AG20443 (cell line): ENCODE measurements at regions not wholly inside any gene's neighbourhood (a gene's known extent, or its start where the extent isn't known, plus 50 kb on each side); places are given as distances from the start of the nearest gene placed in this dataset.

Experiments used
- DNase-seq: peaks from one replicate; pipeline ENCODE4 v3.0.0; 2012; ENCODE audit warnings: low spot score, mixed read lengths

DNA sequence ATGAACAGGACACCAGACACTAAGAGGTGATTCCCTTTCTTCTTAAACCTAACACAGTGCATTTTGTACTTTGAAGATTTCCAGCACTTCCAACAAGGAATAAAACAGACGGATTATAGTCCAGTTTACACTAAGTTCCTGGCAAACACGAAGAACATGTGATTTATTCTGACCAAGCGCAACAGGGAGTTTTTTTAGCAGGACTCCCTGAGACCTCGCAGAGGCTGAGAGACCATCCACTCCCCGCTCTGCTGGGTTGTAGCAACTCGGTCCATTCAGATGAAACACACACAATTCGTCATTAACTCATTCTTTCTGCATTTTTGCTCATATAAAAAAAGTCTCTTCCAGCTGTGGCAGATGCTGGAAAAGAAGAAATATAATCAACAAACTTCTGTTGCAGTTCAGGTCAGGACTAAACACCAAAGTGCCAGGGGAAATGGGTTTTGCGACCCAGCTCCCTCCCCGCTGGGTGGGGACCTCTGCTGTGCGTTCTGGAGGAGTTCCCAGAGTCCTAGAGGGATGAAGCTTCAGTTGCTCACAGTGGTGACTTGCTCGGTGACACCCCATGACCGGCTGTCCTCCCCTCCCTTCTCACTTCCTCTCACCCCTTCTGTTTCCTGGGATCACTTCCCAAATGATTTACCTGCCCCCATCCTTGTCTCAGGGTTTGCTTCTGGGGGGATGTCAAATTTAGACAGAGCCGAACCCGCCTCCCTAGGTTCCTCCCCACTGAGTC, 52.5 kb downstream of the KCNF1 start:
- DNase-seq, result peak; percentile 39

DNA sequence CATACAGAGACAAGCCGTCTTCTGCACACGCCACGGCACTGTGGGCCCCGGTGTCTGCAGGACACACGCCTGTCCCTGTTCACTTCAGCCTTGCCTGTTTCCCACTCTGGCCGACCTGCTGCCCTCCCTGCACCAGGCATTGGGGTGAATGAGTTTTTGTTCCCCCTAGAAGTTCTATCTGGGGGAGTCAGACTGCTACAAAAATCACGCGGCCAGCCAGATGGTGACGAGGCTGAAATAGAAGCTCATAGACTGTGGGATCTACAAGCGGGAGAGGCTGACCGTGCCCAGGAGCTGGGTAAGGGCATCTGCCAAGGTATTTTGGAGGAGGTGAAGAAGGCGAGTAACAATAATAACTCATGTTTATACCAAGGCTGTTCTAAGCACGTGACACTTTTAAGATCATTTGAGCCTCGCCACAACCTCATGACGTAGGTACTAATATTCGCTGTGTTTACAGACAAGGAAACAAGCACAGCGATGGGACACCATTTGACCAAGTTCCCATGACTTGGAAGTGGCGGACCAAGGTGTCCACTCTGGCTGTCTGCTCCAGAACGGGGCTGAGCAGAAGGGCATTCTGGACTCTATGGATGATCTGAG, 53.6 kb downstream of the KCNF1 start:
- DNase-seq, result no peak

DNA sequence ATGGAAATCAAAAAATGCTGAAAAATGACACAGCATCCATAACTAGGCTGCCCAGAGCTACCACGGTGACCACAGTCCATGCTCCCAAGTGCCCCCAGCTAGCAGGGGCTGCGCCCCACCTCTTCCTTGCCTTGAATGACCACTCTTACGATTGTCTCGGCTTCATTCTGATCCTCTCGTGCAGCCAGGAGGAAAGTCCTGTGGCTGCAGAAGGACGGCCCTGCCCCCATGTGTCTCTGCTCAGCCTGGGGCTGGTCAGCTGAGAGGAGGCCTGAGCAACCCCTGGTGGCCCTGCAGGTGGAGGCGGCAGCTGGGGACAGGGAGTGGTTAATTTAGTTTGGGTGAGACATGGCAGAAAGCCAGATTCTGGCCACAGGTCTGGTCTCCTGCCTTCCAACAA, 54.3 kb downstream of the KCNF1 start:
- DNase-seq, result no peak

DNA sequence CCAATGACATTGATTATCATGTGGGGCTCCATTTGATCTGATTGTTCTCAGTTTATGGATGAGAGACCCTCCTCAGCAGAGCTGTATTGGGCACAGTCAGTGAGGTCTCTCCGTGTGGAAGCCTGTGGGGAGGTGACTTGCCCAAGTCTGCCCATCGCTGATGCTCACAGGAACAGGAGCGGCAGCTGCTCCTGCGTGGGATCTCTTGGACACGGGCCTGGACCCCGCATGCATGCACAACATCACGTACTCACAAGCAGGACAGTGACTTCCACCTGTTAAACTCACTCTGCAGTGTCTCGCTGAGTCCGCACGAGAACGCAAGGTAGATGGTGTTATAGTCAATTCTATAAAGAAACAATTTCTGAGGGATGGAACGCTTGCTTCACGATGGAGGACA, 55.0 kb downstream of the KCNF1 start:
- no peak for DNase-seq

DNA sequence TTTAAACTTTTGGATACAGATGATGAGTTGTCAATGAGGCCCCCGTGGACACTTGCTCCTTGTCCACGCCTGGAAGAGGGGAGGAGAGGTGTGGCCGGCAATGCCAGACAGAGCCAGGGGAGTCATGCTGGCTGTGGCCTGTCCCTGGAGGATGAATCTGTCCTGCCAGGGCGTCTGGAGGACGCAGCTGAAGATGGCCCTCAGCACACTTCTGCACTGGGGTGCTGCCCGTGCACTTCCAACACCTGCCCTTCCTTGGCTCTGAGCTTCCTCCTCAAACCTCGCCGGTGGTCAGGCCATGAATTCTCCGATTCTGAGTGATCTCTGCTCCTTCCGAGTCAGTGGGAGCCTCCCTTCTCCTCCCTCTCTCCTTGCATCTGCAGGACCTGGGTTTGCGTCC, 56.4 kb downstream of the KCNF1 start:
- no peak for DNase-seq

DNA sequence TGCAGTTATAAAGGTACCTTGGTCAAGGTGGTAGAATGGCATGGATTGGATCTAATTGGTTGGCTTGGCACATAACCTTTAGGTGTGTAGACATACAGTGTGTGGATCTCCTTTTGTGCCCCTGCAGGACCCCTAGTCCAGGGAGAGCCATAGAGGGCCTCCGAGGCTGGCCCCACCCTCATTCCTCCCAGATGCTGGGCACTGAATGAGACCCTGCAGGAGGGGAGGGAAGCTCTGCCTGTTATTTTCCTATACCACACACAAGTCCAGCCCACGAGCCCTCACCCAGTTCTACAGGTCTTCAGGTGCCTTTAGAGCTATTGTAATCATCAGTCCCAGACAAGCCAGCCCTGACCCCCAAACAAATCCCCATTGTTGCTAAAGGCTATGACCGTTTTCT, 58.9 kb downstream of the KCNF1 start:
- DNase-seq, result no peak

DNA sequence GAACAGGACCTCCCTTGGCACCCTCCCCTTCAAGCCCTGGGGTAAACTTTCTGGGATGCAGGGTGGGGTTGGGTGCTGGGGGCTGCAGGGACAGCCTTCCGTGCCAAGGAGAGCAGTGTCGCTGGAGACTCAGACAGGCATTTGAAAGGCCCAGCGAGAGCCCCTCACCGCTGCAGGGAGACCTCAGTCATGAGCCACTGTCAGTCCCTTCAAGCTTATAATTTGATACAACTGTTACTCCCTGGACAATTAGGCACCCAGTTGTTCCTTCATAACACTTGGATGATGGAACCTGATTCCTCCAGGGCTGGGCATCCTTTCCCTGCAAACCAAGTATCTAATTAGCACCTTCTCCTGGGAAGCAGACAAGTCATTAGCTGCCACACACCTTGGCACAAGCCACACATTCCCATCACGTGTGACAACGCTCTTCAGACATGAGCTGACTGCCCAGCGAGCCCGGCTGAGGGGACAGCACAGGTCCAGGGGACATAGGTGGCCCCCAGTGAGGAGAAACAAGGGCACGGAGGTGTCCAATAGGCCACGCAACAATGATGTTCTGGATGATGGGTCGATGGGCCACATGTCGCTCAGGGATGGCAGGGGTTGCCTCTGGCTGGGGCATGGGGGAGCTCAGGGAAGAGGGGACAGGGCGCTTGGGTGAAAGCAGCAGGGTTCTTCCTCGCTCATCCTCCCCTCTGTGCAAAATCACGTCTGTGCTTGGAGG, 59.6 kb downstream of the KCNF1 start:
- no peak for DNase-seq

DNA sequence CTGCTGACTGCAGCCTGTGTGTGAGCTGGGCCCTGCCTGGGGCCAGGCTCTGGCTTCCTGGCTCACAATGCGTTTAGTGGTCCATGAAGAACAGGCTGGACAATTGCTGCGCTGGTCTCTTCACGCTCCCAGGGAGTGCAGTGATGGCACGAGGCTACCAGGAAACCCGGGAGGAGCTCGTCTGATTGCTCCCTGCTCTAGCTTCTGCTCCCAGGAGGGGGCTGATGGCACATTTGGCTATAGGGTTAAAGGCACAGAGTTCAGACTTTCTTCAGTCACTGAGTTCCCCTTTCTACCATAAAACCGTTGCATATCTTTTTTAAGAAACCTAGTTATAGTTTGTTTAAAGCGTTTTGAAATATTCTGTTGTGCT, 60.1 kb downstream of the KCNF1 start:
- no peak for DNase-seq

DNA sequence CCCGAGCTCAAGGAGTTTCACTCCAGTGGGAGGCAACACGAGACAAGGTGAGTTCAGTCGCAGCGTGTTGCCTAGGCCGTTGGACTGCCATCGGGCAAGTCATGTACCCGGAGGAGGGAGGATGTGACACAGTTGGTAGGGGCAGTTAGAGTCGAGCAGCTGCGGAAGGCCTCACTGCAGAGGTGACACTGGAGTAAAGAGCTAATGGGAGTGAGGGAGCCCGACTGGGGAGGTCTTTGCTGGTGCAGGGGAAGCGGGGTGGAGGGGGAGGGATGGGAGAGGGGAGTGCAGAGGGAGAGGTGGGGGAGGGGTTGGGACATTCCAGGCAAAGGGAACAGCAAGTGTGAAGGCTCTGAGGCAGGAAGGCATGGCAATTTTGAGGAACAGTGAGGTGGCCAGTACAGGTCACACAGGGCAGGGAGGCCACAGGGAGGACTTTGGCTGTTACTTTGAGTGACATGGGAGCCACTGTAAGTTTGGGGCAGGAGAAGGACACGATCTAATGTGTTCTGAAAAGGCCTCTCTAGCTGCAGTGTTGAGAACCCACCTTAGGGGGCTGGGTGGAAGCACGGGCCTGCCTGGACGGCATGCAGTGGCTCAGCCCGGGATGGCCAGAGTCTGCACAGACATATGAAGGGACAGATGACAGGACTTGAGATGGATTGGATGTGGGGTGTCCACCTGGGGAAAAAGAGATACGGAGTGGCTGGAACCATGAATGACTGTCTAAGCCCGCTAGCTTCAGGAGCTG, 61.1 kb downstream of the KCNF1 start:
- no peak for DNase-seq

DNA sequence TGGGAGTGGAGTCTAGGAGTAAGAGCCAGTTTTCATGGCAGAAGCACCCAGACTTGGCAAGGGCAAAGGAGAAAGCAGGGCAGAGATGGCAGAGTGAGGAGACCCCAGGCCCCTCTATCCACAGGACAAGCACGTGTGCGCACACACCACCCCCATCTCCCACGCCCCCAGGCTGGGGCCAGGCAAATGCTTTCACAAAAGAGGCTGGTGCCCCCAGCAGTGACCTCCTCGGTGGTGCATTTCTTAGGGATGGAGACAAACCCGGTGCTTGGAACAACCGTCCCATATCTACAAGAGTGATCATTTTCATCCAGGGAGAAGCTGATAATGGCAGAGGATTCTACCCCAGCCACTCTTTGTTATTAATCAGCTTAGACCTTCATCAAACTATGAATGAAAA, 62.0 kb downstream of the KCNF1 start:
- no peak for DNase-seq

DNA sequence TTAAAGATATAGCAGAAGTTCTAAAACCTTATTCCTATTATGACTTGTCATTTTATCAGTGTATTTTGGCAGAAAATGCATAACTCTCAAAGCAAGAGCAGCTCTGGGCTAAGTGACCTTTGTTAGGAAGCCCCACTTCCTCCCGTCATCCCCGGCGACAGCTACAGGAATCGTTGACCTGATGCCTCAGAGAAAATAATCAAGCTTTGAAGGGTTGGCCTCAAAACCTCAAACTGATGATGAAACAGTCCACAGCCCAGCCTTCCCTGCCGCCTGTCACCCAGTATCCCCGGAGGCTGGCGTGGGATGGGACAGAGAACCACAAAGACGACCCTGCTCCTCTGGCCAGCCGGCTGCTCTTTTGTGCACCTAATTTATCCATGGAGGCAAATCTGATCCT, 65.3 kb downstream of the KCNF1 start:
- no peak for DNase-seq

DNA sequence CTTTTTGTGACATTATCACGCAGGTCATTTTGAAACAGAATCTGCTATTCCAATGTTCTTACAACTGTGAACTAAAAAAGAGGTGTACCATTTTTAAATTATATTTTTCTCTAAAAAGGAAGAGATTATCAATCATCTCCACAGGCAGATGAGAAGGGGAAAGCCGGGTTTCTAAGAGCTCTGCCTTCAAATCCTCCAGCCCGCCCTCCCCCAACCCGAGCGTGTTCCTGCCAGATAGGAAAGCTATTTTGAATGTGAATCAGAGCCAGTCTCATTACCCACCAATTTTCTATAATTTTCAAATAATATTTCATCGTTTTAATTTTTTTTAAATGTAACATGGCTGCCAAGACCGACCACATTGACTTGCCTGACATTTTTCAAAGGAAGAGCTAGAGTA, 65.9 kb downstream of the KCNF1 start:
- no peak for DNase-seq

DNA sequence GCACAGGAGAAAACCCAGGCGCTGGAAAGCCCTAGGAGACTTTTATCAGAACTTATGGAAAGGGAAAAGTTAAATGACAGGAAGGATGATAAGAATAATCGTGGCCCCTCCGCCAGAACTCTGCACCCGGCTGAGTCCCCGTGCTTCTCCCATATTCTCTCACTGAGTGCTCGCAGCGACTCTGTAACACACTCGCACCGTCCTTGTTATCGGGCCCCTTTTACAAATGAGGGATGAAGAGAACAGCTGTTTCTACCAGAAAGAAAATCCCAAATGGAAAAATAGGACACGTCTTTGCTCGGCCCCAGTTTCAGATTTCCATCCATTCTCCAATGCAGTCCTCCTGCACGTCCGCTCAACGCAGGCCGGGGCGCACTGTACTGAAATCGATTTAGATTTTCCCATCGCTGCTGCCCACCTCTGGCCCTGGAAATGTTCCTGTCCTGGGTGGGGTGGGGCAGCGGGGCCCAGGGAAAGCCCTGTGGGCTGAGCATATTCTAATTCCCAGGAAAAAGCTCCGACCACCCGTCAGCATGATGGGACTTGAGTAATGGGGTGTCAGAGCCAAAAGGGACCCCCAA, 66.4 kb downstream of the KCNF1 start:
- DNase-seq, result no peak

DNA sequence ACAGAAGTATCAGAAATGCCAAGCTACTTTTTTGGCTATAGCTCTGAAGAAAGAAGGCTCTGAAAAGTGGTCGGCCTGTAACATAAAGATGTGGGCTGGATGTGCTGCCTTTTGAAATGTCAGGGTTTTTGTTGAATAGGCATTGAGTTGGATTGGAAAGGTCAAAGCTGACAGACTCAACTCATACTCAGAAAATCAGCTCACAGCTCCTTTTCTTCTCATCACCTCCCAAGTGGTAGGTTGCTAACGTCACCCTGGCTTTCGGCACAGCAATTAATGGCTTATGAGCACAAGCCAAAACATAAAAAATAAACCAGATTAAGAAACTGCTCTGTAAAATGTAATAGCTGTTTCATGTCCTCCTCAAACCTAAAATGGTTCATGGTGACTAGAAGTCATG, 68.3 kb downstream of the KCNF1 start:
- no peak for DNase-seq

DNA sequence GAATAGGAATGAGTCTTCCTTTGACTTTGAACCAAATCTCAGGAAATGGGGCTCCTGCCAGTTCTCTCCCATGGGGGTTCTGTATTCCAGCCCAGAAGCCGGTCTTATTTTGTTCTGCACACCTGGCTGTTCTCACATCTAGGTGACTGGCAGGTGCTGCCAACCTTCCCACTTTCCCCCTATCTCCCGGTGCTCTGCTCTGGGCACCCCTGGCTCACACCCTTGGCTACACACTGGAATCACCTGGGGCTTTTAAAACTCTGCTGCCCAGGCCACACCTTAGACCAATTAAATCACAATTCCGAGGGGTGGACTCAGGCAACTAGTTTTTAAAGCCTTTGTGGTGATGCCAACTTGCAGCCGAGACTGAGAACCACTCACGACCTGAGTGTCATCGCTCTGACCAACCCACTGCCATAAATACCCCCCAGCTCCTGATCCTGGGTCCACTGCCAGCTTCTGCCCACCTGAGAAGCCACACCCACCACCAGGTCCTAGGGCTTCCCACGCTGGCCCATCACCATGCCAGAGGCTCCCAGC, 69.2 kb downstream of the KCNF1 start:
- DNase-seq, result no peak

DNA sequence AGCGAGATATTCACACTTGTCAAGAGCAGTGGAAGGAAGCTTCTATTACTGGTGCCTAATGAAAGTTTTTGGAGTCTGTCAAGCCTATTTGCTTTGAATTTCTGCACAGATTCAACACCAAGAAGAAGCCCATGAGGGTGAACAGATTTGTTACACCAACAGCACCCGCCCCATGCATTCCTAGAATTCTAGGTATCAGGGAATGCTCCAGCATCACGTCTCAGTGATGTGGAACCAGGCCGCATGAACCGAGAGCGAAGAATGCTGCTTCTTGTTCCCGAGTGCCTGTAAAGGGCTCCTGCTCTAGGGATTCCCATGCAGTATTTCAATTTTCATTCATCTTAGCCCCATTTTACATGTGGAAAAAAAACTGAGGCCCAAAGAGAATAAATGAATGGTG, 69.7 kb downstream of the KCNF1 start:
- DNase-seq, result no peak

DNA sequence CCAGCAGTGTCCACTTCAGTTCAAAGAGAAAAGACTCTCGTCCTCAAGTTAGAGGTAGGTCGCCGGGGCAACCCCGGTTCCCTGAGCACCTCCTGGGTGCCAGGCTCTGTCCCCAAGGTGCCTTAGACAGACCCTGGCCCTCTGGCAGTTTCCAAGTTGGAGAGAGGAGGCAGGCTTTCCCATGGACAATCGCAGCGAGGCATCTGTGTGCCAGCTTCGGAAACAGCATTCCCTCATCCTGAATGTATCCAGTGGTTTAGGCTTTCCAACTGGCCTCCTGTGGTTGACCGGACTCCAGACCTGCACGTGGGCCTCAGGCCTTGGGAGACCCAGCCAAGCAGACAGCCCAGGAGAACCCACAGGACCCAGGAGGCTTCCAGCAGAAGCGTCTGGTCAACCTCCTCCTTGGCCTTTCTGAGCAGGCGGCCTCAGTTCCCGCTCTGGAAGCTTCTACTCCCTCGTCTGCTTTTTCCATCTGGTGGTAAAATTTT, 70.3 kb downstream of the KCNF1 start:
- DNase-seq, result no peak

DNA sequence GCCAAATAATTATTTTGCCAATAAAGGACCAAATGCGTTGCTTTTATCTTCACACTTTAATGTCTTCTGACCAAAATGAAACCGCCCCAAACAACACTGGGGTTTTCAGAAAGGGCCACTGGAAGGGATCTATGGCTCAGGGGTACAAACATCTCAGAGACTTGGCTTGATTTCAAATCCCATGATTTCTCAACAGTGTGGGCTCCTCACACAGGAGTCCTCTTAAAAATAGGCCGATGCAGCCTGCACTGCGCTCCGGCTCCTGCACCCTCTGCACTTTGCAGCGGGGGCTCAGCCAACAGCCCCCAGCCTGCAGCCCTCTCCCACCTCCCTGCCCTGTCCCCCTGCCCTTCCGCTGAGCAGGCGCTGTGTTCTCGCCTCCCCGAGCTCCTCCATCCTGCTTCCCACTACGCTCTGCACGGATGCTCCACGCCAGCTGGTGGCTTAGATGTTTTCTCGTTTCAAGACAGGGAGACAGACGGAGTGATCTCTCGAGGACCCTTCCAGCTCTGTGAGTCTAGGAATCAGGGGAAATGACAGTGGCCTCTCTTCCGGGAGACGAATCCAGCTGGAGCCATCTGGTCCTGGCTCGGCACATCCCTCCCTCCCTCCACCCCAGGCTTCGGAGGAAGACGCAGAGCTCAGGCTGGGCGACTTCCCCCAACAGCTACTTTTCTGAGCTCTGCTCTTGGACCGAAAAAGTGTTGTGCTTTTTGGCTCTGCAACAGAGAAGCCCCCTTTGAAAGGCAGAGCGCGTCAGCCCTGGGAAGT, 71.4 kb downstream of the KCNF1 start:
- peak; percentile 53 for DNase-seq

DNA sequence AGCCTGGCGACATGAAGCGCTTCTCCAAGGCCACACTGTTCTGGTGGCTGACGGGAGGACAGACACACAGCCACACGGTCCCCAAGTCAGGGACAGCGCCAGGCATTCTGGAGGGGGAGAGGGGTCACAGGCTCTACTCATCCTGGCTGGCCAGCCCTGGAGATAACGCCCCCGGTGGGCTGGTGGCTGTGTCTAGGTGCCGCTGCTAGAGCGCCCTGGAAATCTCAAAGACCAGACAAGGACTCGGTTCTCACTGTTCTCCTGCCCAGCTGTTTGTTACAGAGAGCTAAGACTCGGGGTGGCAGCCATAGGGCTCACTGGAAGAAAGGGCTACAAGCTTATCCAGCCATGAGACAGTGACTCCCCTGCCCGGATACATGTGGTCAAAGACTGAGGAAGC, 72.0 kb downstream of the KCNF1 start:
- no peak for DNase-seq

DNA sequence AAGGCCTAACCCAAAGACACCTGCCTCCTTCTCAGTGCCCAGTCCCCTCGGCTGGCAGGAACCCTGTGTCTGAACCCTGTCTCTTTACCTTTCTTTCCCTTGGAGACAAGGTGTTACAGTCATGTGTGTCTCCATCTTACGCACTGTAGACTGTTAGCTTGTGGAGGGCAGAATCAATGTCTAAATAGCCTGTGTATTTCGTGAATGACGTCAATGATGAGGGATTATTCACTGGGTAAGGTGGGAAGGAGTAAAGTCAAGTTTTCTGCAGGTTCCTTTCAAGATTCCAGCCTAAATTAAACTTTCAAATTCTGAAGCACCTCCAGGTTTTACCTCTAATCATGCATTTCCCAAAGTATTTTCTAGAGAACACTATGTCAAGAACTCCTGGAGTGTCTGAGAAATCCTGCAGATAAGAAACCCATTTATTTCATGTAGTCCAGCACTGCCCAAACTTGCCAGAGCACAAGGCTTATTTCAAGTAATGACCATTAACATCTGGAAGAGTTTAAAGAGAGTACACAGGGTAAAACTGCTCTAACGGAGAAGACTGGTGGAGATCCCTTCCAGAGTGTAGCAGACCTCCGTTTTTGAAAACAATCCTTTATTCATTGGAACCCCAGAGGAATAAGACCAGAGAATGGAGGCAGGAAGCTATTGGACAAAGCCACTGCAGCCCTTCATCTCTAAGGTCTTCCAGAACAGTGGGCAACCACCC, 72.8 kb downstream of the KCNF1 start:
- DNase-seq, result no peak

DNA sequence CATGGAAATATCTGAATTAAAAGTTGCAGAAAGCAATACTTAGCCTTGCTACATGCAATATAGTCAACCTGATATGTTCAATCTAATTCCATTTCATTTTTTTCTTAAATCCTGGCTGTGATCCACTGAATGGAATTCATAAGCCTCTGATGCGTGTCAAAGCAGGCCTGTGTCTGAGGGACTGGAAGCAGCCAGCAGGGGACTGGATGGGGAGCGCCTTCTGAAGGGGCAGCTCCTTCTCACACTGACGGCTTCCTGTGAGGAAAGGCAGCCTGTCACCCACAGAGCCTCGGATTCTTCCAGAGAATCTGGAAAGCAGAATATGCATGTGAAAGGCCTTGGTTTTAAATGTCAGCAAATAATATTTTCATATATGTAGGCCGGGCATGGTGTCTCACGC, 73.5 kb downstream of the KCNF1 start:
- no peak for DNase-seq
